ENCODE measurements at regions not wholly inside any gene's neighbourhood (a gene's known extent, or its start where the extent isn't known, plus 50 kb on each side); places are given as distances from the start of the nearest gene placed in this dataset.
"Not testable (repeated sequence)": the region's sequence is repeated elsewhere in the genome, so short reads cannot be mapped to it uniquely, and the experiment has no call there.

DNA sequence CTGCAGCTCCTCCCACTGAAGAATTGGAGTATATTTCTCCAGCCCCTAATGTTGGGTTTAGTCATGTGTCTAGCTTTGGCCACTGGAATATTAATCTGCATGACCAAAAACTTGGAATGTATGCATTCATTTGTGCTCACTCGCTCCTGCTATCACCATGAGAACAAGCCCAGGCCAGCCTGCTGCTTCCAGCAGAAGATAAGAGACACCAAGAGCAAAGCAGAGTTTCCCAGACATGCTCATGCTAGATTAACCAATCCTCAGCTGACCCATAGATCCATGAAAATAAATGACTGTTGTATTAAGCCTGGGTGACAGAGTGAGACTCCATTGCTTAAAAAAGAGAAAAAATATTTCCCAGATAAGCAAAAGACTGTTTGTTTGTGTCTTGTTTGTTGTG, 119.6 kb downstream of the ALG1L2 start:
- not testable (repeated sequence) for H3K4me1 Mint-ChIP-seq (ENCODE audit: low read depth); H3K36me3 Mint-ChIP-seq (ENCODE audit: insufficient read depth); H3K27ac Mint-ChIP-seq; H3K4me3 Mint-ChIP-seq (ENCODE audit: low read depth); DNase-seq (ENCODE audit: low spot score, unreplicated experiment); H3K27me3 Mint-ChIP-seq
- H3K9me3 Mint-ChIP-seq (ENCODE audit: low read depth) = peaks cover 18% of the 10 kb centered on the region

DNA sequence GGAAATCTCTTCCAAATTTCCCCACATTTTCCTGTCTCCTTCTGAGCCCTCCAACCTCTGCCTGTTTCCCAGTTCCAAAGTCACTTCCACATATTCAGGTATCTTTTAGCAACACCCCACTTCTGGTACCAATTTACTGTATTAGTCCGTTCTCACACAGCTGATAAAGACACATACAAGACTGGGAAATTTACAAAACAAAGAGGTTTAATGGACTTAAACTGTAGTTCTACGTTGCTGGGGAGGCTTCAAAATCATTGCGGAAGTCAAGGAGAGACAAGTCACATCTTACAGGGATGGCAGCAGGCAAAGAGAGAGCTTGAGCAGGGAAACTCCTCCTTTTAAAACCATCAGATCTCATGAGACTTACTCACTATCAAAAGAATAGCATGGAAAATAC, 122.0 kb downstream of the ALG1L2 start:
- not testable (repeated sequence) for H3K27me3 Mint-ChIP-seq; H3K4me3 Mint-ChIP-seq (ENCODE audit: low read depth); DNase-seq (ENCODE audit: low spot score, unreplicated experiment); H3K27ac Mint-ChIP-seq; H3K4me1 Mint-ChIP-seq (ENCODE audit: low read depth); H3K36me3 Mint-ChIP-seq (ENCODE audit: insufficient read depth)
- H3K9me3 Mint-ChIP-seq (ENCODE audit: low read depth) = peaks cover 18% of the 10 kb centered on the region

DNA sequence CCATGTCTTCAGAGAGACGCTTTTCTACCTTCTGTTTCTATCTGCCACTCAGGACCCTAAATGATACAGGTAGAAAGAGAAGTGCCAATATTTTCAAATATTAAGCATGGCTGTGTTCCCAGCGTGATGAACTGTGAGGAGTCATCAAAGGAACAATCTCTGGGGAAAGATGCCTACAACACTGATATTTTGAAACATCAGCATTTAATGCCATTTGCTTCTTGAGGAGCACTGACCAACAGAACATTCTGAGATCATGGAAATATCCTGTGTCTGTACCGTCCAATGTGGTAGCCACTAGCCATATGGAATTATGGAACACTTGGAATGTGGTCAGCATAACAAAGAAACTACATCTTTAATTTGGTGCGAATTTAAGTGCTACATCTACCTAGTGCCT, 117.9 kb upstream of the COL6A5 start:
- H3K4me3 Mint-ChIP-seq (ENCODE audit: low read depth) = no peak overlapping the region
- TF ChIP-seq, protein P1, sequence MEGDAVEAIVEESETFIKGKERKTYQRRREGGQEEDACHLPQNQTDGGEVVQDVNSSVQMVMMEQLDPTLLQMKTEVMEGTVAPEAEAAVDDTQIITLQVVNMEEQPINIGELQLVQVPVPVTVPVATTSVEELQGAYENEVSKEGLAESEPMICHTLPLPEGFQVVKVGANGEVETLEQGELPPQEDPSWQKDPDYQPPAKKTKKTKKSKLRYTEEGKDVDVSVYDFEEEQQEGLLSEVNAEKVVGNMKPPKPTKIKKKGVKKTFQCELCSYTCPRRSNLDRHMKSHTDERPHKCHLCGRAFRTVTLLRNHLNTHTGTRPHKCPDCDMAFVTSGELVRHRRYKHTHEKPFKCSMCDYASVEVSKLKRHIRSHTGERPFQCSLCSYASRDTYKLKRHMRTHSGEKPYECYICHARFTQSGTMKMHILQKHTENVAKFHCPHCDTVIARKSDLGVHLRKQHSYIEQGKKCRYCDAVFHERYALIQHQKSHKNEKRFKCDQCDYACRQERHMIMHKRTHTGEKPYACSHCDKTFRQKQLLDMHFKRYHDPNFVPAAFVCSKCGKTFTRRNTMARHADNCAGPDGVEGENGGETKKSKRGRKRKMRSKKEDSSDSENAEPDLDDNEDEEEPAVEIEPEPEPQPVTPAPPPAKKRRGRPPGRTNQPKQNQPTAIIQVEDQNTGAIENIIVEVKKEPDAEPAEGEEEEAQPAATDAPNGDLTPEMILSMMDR (IDR thresholded peaks at IDR 0.05; ENCODE audit: unreplicated experiment) = no peak
- H3K36me3 Mint-ChIP-seq (ENCODE audit: insufficient read depth) = no peaks in the 10 kb centered on the region
- no peaks in the 10 kb centered on the region for H3K4me1 Mint-ChIP-seq (ENCODE audit: low read depth)
- no peaks in the 10 kb centered on the region for H3K9me3 Mint-ChIP-seq (ENCODE audit: low read depth)
- DNase-seq (ENCODE audit: low spot score, unreplicated experiment) = no peak
- H3K27me3 Mint-ChIP-seq = no peaks in the 10 kb centered on the region
- no peak overlapping the region for H3K27ac Mint-ChIP-seq

DNA sequence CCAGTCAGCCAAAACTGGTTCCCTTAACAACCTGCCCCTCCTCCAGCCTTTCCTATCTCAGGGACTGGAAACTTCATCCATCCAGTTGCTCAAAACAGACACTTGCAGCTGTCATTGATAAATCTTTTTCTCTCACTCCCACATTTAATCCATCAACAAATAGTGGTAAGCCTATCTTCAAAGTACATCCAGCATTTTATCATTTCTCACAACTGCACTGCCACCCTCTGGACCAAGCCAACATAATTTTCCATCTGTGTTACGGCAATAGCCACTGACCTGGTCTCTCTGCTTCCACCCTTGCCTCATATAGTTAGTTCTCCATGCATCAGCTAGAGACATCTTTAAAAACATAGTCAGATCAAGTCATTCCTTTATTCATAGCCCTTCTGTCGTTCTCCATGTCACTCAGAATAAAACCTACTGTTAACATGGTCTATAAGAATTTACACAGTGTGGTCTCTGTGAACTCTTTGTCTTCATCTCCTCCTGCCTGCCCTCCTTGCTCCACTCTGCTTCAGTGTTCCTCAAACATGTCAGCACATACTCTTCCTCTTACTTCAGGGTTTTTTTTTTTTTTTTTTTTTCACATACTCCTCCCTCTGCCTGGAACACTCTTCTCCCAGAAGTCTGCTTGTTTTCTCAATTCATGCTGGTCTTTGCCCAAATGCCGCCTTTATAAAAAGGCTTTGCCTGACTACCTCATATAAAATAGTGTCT, 102.5 kb upstream of the COL6A5 start:
- Mint-ChIP-seq H3K27me3 (no peaks in the 10 kb centered on the region), H3K4me3 (ENCODE audit: low read depth) (no peak overlapping the region), H3K36me3 (ENCODE audit: insufficient read depth) (no peaks in the 10 kb centered on the region), H3K4me1 (ENCODE audit: low read depth) (no peaks in the 10 kb centered on the region), H3K9me3 (ENCODE audit: low read depth) (no peaks in the 10 kb centered on the region), H3K27ac (no peak overlapping the region)
- TF ChIP-seq, protein P1 (IDR thresholded peaks at IDR 0.05; ENCODE audit: unreplicated experiment) = no peak
- no peak for DNase-seq (ENCODE audit: low spot score, unreplicated experiment)

DNA sequence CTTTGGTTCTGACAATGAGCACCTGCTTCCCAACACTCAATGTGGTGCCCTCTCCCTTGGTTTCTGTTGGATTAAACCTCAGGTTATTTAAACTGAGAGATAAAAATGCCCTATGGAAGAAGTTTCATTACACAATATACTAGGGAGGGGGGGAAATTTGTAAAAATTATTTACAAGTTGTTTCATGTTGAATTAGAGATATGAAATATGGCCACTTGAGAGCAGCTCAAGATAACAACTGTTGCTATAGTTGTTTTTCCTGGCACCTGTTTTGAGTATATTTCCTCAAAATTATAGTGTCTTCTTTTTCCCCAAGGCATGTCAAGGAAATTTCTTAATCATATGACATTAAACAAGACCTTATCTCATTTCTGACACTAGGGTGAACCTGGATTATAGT, 101.7 kb upstream of the COL6A5 start:
- DNase-seq (ENCODE audit: low spot score, unreplicated experiment) = no peak
- TF ChIP-seq, protein P1 (IDR thresholded peaks at IDR 0.05; ENCODE audit: unreplicated experiment) = no peak
- Mint-ChIP-seq H3K36me3 (ENCODE audit: insufficient read depth) (no peaks in the 10 kb centered on the region), H3K27ac (no peak overlapping the region), H3K9me3 (ENCODE audit: low read depth) (no peaks in the 10 kb centered on the region), H3K4me3 (ENCODE audit: low read depth) (no peak overlapping the region), H3K4me1 (ENCODE audit: low read depth) (no peaks in the 10 kb centered on the region), H3K27me3 (no peaks in the 10 kb centered on the region)

DNA sequence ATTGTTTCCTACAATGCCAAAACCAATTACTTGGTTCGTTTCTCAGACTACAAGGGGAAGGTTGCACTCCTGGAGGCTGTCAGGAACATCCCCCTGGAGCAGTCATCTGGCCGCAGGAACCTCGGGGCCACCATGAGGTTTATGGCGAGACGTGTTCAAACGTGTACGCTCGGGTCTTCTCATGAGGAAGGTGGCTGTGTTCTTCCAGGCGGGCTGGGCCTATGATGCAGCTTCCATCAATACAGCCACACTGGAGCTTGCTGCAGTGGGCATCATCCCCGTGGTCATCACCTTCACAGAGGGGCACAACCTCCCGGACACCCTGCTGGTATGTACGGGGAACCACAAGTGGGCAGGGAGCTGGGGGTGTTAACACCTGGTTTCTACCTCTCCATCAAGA, 94.5 kb upstream of the COL6A5 start:
- no peak overlapping the region for H3K27ac Mint-ChIP-seq
- H3K27me3 Mint-ChIP-seq = no peaks in the 10 kb centered on the region
- H3K9me3 Mint-ChIP-seq (ENCODE audit: low read depth) = no peaks in the 10 kb centered on the region
- DNase-seq (ENCODE audit: low spot score, unreplicated experiment) = no peak
- H3K4me3 Mint-ChIP-seq (ENCODE audit: low read depth) = no peak overlapping the region
- peaks cover 3% of the 10 kb centered on the region for H3K4me1 Mint-ChIP-seq (ENCODE audit: low read depth)
- no peaks in the 10 kb centered on the region for H3K36me3 Mint-ChIP-seq (ENCODE audit: insufficient read depth)
- TF ChIP-seq, protein P1 (IDR thresholded peaks at IDR 0.05; ENCODE audit: unreplicated experiment) = no peak
